ENCODE measurements at regions not wholly inside any gene's neighbourhood (a gene's known extent, or its start where the extent isn't known, plus 50 kb on each side); places are given as distances from the start of the nearest gene placed in this dataset.
"Not testable (repeated sequence)": the region's sequence is repeated elsewhere in the genome, so short reads cannot be mapped to it uniquely, and the experiment has no call there.

DNA sequence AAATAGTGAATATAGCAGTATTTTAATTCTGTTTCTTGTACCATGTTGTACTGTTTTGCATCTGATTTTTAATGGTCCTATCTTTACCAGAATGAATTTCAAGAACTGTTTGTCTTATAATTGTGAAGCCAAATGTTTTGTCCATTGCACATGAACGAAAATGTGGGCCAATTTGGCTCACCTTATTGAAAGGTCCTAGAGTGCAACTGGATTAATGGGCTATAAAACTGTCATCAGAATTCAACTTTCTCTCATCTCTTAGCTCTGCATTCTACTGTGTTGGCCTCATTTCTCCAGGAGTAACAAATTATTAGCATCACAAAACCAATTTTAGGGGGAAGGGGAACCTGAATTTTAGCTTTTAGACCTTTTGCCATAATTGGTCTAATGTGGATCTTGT lies 179.4 kb upstream of the NUDT12 start:
- no peak for DNase-seq

DNA sequence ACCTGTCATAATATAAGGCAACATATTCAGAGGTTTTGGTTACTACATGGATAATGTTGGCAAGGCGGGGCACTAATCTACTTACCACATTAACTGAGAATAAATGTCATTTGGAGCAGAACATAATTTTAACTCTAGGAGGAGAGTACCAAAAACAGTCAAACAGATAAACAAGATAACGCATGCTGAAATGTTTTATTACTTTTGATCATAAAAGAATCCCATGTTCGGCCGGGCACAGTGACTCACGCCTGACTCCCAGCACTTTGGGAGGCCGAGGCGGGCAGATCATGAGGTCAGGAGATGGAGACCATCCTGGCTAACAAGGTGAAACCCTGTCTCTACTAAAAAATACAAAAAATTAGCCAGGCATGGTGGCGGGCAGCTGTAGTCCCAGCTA lies 173.8 kb upstream of the NUDT12 start:
- DNase-seq: not testable (repeated sequence)

DNA sequence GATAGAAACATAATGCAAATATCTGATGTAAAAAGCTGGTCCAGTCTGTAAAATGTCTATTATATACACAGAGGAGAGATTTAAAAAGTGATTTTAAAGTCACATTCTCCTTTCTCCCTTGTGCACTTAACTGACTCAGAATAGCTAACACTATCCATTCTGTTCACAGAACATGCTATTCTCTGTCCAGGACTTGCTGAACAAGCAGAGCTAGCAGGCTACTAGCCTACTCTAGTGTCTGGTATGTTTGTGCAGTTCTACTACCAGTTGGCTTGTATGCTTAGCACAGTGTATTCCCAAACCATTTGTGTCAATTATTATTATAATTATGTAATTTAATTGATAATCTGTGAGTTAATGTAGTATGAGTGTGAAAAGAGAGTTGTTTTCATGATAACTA lies 161.7 kb upstream of the NUDT12 start:
- no peak for DNase-seq

DNA sequence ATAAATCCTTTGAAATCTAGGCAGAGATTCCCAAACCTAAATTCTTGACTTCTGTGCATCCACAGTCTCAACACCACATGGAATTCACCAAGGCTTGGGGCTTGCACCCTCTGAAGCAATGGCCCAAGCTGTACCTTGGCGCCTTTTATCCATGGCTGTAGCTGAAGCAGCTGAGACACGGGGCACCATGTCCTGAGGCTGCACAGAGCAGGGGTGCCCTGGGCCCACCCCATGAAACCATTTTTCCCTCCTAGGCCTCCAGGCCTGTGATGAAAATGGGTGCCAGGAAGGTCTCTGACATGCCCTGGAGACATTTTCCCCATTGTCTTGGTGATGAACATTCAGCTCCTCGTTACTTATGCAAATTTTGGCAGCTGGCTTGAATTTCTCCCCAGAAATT lies 158.6 kb upstream of the NUDT12 start:
- DNase-seq: no peak

DNA sequence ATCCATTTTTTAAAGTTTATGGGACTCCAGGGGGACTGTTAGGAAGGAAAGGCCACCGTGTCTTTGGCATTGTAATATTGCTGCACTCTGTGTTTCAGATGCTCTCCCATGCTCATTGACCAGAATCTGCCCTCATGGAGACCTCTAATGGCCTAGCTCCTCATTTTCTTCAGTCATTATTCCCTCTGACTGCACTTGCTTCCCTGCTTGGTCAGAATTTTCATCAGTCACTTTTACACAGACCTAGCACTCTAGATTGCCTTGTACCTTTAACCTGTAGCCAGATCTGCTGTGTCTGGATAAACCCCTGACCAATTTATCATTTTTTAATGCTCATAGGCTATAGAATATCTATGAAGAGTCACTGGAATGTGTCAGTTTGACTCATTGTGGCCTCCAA lies 155.5 kb upstream of the NUDT12 start:
- no peak for DNase-seq

DNA sequence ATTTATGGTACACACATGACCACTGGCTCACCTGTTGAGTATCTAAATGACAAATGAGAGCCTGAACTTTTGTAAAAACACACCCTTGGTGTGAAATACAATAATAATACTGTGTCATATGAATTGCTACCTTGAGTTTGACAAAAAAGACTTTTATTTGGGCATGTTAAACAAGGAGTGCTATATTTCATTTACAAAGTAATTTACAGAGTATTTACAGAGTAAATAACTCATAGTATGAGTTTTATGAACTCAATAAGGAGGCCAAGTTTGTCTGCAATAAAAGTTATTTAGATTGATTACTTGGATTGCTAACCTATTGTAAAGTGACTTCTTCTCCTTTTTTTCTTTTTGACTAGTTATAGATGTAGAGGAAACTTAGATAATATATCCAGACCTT lies 146.0 kb upstream of the NUDT12 start:
- DNase-seq: no peak

DNA sequence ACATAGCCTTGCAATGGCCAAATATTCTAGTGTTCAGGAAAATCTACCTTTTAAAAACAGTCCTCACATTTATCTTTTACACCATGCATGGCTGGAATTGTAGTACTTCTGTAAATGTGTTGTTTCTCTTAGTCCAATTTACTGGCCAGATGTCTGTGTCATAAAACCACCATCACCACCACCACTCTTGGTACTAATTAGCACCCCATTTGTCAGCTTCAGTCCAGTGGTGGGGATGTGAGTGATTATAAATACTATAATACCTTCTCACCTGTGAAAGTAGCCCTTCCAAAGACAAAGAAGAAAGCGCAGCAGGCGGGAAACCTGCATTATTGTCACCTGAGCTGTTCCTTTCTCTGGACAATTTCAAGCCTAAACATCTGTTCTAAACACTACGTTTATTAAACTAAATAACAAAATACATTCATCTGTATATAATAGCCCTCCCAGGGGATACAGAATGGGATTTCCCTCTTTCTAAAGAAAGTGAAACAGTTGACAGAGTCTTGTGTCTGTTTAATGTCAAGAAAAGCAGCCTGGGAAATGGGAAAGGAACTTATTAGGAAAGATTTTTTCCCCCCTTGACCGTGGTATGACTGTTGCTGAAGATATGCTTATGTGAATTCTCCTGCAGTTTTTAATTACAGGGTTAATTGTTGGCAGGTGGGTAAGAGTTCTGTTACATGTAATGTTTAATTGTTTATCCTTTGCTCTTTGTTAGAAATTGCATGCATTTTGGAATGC lies 144.5 kb upstream of the NUDT12 start:
- no peak for DNase-seq

DNA sequence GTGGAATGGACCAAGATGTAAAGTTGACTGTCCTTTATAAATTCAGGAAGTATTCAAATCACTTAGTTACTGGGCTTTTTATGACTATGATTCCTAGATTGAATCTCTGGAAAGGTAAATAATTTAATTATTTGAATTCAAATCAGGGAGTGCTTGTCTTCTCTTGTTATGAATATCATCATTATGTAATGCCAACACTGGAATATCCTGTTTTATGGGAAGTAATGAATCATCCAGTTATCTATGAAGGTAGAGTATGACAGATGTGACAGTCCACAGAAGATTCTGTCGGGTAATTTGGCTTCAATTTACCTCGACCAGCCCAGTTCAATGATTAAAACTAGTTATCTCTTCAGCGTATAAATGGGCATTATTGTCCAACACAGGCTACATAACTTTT lies 141.0 kb upstream of the NUDT12 start:
- no peak for DNase-seq

DNA sequence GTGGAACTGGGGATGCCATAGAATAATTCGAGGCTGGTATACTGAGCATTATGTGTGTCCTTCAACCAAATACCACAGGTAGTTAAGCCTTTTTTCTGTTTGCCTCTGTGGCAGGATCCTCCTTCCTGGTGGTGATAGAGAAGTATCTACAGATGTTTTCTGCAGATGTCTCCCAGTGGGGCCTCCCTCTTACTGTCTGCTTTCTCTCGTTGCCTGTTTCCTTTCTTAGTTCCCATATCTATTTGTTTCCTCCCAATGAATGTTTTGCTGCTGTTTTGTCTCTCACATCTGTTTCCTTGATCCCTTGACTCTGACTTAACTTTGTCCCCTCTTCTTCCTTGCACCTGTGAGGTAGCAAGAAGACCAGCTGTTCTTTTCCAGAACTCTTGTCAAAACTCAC lies 130.9 kb upstream of the NUDT12 start:
- DNase-seq: no peak

DNA sequence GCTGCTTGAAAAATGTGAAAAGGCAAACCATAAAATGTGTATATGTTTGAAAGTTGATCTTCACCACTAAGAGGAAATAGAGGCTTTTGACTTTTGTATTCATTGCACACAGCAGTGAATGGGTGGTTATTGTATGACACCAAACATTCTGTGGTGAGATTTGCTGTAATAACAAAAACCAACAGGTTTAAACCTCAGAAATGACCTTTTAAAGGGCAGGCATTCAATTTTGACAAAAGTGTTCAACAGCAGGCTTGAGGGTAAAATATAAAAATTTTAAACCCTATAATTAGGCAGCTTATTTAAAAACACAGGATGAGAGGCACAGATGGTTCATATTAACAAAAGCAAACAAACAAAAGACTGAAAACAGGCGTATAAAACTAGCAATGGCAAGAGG lies 128.1 kb upstream of the NUDT12 start:
- no peak for DNase-seq

DNA sequence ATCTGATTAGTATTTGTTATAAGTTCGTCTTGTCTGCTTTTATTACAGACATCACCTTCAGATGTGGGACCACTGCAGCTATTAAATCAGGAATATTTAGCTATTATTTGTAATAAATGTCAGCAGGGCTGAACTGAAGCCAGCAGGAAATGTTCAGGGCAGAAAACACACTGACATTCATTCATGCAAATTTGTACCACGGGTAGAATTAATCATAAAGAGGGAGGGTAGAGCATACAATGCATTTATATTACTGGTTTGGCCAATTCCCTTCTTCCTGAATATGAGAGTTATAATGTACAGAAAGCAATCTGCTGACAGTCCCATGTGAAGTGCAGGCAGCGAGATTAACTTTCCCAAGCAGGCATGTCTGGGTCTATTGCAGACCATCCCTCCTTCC lies 117.3 kb upstream of the NUDT12 start:
- DNase-seq: no peak

DNA sequence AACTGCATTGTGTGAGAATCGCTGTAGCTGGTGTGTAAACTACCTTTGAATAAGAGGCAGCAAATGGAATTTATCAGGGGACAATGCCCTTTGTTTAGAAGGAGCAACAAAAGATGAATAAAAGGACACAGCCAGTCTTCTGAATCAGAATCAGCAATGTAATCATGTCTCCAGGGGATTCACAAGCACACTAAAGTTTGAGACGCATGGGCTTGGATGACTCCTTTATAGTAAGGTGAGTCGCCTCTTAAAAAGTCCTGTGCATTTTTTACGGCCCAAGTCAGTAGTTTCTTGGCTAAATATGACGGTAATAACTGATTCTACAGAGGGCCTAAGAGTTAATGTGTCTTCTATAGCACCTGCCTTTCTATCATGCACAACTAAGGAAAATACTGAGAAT lies 113.6 kb upstream of the NUDT12 start:
- not testable (repeated sequence) for DNase-seq

DNA sequence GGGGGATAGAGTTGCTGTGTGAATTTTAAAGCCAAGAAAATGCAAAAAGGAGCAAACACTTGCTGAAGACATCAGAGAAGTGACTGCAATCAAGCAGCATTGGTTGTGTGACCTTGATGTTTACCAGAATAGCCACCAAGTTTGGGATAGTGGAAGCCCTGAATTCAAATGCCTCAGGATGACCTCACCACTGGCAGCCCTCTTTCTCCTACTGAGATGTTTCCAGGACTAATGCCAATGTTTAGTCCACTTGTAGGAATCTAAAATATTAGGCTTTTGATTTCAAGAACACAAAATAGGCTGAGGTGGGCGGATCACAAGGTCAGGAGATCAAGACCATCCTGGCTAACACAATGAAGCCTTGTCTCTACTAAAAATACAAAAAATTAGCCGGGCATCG lies 112.2 kb upstream of the NUDT12 start:
- no peak for DNase-seq

DNA sequence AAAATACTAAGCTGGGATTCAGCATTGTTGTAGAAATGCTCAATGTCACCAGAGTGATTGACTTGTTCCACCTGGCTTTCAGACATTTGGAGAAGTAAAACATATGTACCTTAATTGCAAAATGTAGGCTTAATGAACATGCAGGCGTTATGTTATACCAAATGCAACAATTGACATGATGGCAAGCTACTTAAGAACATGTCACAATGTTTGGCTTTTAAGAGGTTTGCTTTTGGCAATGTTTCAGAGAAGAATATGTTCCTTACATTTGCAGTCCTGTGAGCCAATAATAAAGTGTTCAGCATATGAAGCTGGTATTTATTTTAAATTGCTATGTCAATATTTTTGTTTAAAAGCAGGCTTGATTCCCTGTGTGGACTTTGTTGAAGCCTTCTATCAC lies 111.7 kb upstream of the NUDT12 start:
- DNase-seq: no peak

DNA sequence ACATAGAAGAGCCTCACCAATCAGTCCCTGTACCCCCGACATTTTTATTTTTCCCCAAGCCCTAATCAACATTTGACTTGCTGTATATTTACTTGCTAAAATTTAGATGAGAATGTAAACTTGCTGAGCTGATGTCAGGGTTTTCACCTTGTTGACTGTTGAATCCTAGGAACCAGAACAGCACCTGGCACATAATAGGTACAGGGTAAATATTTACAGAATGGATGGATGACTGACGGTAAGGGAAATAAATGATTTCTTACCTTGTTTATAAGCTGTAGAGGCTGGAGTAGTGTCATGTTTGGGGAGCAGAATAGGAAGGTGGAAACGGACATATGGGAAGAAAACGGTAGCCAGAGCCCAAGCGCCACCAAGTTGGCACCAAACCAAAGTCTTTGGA lies 107.0 kb upstream of the NUDT12 start:
- DNase-seq: no peak

DNA sequence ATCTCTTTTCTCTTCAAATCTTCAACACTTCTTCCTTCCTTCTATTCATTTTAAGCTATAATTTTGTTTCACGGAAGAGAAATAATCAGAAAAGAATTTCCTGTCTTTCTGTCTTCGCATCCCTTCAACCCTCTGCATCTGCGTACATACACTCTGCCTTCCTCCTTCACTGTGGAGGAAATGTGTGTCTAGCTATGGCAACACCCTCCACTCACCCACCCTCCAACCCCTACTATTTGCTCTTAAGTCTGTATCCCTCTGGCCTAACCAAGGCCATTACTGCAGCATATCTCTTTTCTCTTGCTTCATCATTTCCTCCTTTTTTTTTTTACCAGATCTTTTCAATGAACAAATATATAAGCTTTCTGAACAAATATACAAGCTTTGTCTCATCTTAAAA lies 105.7 kb upstream of the NUDT12 start:
- DNase-seq: no peak

DNA sequence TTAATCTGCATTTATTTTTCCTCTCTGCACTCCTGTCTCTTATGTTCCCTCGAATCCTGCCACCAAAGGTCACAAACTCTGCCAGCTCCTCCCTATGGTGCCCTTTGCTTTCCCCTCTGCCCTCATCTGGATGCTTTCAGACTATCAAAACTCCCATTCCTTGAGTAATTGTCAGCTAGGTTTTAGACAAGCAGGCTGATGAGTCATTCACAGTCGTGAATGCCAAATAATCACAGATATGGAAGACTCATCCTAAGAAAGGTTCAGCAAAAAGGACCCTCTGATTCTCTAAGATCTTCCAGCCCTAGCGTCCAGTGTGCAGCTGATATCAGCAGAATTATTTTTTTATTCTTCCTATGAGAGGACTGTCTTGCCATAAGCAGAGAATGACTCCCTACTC lies 104.5 kb upstream of the NUDT12 start:
- no peak for DNase-seq

DNA sequence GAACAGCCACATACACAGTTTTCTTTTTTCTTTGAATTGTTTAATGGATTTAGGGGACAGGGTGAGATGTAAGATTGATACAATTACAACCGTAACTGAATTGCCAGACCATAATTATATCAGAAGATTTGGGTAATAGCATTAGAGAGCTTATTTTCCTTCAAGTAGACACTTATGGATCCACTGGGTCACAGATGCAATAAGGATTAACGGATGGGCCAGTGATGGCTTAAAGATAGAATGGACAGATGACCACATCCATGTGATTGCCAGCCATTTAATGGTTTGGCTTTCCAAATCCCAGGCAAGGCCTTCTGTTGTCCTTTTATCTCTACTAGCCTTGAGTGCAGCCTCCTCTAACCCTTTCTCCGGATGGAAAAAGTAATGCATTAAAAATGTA lies 94.7 kb upstream of the NUDT12 start:
- DNase-seq: no peak

DNA sequence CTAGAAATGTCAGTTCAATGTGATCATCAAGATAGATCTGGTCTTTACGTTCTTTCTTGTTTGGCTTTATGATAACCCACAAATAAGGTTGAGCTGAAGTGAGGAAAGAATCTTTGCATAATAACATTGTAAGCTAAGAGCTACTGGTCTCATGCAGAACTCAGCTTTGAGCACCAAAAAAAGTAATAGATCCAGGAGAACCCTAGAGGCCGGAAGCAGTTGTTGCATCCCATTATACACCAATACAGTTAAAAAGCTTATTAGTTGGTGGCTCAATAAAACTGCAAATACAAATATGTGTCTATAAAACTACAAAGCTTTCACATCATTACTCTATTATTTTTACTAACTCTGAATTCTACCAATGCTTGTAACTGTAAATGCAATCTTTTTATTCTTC lies 85.5 kb upstream of the NUDT12 start:
- no peak for DNase-seq

DNA sequence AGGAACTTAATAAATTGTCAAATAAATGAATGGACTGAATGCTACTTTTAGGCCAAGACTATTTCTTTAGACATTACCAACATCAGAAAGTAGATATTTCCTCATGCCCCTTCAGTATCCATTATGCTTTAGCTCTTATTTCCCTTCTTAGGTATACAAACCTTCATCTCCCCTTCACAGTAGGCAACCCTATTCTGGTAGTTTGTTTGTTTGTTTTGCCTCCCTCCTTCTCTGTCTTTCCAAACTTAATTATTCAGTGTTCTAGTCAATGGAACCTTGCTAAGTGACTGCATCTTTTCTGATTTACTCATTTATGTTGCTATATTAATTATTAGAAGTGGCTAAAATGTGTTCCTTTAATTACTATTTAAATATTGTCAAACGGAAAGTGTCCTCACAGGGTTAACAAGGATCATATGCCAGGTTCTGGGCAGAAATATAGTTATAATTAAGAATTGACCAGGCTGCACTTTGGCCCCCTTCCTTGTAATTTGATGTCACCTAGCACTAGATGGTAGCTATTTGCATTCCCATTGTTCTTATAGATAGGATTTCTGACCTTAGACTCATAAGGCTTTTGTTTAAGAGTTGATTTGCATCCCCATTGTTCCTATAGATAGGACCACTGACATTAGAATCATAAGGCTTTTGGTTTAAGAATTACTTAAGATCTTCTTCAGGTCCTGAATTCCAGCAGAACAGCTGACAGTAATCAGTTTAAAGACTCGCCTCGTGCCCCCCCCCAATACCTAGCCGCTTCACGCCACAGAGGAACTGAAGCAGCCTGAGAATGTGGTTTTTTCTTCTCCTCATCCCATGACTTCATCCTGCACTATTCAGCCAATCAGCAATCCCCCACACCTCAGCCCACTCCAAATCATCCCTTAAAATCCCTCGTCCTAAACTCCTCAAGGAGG lies 84.4 kb upstream of the NUDT12 start:
- no peak for DNase-seq

DNA sequence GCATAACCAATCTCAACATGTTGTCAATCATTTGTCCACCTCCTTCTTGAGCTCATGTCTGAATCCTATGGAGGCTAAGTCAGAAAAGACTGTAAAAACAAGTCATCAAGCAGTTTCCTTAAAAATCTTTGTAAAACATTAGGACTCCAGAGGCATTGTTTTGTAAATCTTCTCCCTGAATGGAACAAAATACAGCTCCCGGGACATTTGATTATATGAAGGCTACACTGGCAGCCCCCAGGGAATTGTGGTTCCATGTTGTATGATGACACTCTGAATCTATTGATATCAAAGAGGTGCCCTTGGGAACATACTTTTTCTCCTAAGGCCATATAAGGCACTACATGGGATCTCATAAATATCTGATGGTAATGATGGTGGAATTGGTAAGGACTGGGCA lies 83.2 kb upstream of the NUDT12 start:
- no peak for DNase-seq

DNA sequence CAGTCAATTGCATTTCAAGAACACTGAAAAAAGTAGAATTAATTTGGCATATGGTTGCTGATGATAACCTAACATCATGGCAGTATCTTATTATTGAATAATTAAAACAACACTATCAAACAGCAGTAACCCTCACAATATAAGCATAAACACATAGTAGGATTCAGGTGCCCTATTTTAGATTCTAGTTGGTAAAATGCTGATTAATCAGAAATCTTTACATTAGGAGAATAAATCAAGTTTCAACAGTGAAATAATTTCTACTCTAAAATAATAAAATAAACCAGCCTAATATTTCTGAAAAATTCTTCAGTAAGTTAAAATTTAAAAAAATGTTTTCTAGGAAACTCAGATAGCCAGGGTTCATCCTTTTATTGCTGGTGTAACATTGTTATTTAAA lies 76.4 kb upstream of the NUDT12 start:
- no peak for DNase-seq

DNA sequence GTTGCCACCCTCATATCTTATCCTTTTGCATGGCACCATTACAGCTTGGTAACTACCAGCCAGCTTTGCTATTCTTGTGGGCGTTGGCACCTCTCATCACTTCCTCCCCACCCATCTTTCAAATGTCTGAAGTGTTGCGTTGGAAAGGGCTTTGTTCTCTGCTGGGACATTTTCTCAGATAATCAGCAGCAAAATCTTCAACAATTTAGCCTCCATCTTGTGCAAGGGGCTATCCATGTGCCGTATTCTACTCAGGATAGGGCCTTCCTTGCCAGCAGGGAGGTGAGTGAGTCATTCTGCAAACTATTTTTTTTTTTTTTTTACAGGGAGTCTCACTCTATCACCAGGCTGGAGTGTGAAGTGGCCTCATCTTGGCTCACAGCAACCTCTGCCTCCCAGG lies 62.1 kb upstream of the NUDT12 start:
- no peak for DNase-seq

DNA sequence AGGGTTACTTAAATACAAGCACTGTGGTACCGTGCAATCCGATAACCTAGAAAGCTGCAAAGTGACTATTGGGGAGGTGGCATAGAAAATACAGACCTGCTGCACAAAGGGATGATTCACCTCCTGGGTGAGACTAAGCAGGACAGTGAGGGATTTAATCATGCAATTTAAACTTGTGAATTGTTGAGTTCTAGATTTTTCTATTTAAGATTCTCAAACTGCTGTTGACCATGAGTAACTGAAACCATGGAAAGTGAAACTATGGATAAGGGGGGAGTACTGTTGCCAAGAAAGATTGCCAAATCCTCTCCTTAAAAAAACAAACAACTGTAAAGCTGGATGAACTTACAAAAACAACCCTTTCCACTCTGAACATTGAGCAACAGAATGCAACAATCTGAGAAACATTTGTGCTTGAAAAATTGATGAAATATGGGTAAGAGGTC lies 61.5 kb upstream of the NUDT12 start:
- DNase-seq: no peak
